Endothelial cell of umbilical vein (primary cell): ENCODE measurements at regions not wholly inside any gene's neighbourhood (a gene's known extent, or its start where the extent isn't known, plus 50 kb on each side); places are given as distances from the start of the nearest gene placed in this dataset.

ENCODE experiments used
- BruUV-seq: library from RNA; stranded (reverse); fragments of 400-500 nt; replicated peaks from 2 replicates; lab custom pipeline; 2021; lab: Mats Ljungman, UMichigan
- CTCF ChIA-PET: fragments of 300-600, 350-600 bp; sonication (Branson Sonifier 250); formaldehyde crosslinking; loops from one replicate; lab custom pipeline; 2021; ENCODE audit warnings: antibody characterized with exemption, inconsistent platforms; lab: Charles Lee
- POLR2A ChIA-PET: fragments of 300-600, 350-600 bp; sonication (Branson Sonifier 250); formaldehyde crosslinking; loops from one replicate; lab custom pipeline; 2021; ENCODE audit warnings: antibody characterized with exemption, inconsistent platforms; lab: Charles Lee
- DNase-seq: peaks from one replicate; pipeline ENCODE4 v3.0.0-alpha.2; 2011; ENCODE audit warnings: low read depth, low spot score
- FAIRE-seq: peaks from 2 replicates; lab custom pipeline; 2011; peaks lifted over from hg19 to GRCh38; lab: Jason Lieb, UNC
- H2AFZ ChIP-seq: 2 replicates; pipeline ENCODE4 v1.6.0; 2012; ENCODE audit warnings: low read depth, low read length, control low read depth, inconsistent platforms
- H3K27ac ChIP-seq: 2 replicates; pipeline ENCODE4 v1.5.1; 2011; ENCODE audit warnings: low read depth, mild to moderate bottlenecking, control low read depth, low read length, moderate library complexity; ENCODE audit not compliant: insufficient read depth
- H3K27me3 ChIP-seq, 2 experiments: 2 replicates each; pipeline versions ENCODE4 v1.6.0 to v1.6.1; 2011; ENCODE audit warnings: low read length in 2 of 2, mixed read lengths in 1 of 2; ENCODE audit not compliant: control insufficient read depth in 2 of 2, insufficient read depth in 2 of 2
- H3K36me3 ChIP-seq, 2 experiments: 2 replicates in 1 of 2; 3 replicates in 1 of 2; pipeline ENCODE4 v1.5.1; 2011; ENCODE audit warnings: low read length in 2 of 2, mild to moderate bottlenecking in 1 of 2, moderate library complexity in 1 of 2; ENCODE audit not compliant: control insufficient read depth in 2 of 2, insufficient read depth in 2 of 2; ENCODE audit errors: extremely low read depth in 1 of 2
- H3K4me1 ChIP-seq: 3 replicates; pipeline ENCODE4 v1.5.1; 2011; ENCODE audit warnings: mild to moderate bottlenecking, low read length; ENCODE audit not compliant: control insufficient read depth, insufficient read depth; ENCODE audit errors: extremely low read depth
- H3K4me2 ChIP-seq: 2 replicates; pipeline ENCODE4 v1.6.1; 2011; ENCODE audit warnings: low read length, control low read depth, mixed read lengths; ENCODE audit not compliant: insufficient read depth
- H3K4me3 ChIP-seq, 3 experiments: fragments of 200-600 bp in 1 of 3; sonication (generic), shearing (Covaris generic) in 1 of 3; replicated peaks in 1 of 3; 2 replicates each; pipeline ENCODE4 v1.5.1; 2011 to 2016; ENCODE audit warnings: control low read depth in 3 of 3, low read length in 3 of 3, mild to moderate bottlenecking in 2 of 3, inconsistent platforms in 1 of 3, low read depth in 1 of 3, moderate library complexity in 1 of 3; ENCODE audit not compliant: insufficient read depth in 1 of 3
- H3K79me2 ChIP-seq: 2 replicates; pipeline ENCODE4 v1.6.0; 2012; ENCODE audit warnings: low read length, inconsistent platforms; ENCODE audit not compliant: control insufficient read depth, insufficient read depth
- H3K9ac ChIP-seq: replicated peaks from 2 replicates; pipeline ENCODE3; 2011; ENCODE audit warnings: low read length, control low read depth; ENCODE audit not compliant: insufficient read depth; ENCODE audit errors: extremely low read depth
- H3K9me1 ChIP-seq: replicated peaks from 3 replicates; pipeline ENCODE4 v1.6.0; 2011; ENCODE audit warnings: mild to moderate bottlenecking, low read length; ENCODE audit not compliant: control insufficient read depth, insufficient read depth; ENCODE audit errors: extremely low read depth
- H3K9me3 ChIP-seq: replicated peaks from 2 replicates; pipeline ENCODE4 v1.5.1; 2012; ENCODE audit warnings: low read length, inconsistent platforms; ENCODE audit not compliant: control insufficient read depth, insufficient read depth
- H4K20me1 ChIP-seq: replicated peaks from 2 replicates; pipeline ENCODE3; 2011; ENCODE audit warnings: mild to moderate bottlenecking, low read length; ENCODE audit not compliant: control insufficient read depth, insufficient read depth; ENCODE audit errors: extremely low read depth
- CTCF ChIP-seq, 2 donors: IDR thresholded peaks; 1 replicate in 1 of 2; 2 replicates in 1 of 2; pipeline ENCODE4 v1.5.1; 2011; ENCODE audit warnings: low read length in 2 of 2, mild to moderate bottlenecking in 2 of 2, moderate library complexity in 2 of 2, control low read depth in 1 of 2, inconsistent platforms in 1 of 2, low read depth in 1 of 2; ENCODE audit not compliant: insufficient read depth in 1 of 2; ENCODE audit errors: extremely low read depth in 1 of 2
- EZH2 ChIP-seq: IDR thresholded peaks from 2 replicates; pipeline ENCODE4 v1.6.1; 2012; ENCODE audit warnings: borderline replicate concordance, low read depth, mild to moderate bottlenecking, moderate library complexity, low read length, inconsistent platforms; ENCODE audit not compliant: severe bottlenecking
- FOS ChIP-seq: IDR thresholded peaks from 2 replicates; pipeline ENCODE4 v1.6.1; 2011; ENCODE audit warnings: mild to moderate bottlenecking, low read length, moderate library complexity, borderline replicate concordance; ENCODE audit not compliant: insufficient read depth
- GATA2 ChIP-seq: IDR thresholded peaks from 2 replicates; pipeline ENCODE4 v1.7.0; 2011; ENCODE audit warnings: low read depth, mild to moderate bottlenecking, moderate library complexity, mixed read lengths, low read length; ENCODE audit not compliant: insufficient read length, insufficient read depth
- JUN ChIP-seq: IDR thresholded peaks from 2 replicates; pipeline ENCODE4 v1.6.1; 2011; ENCODE audit warnings: borderline replicate concordance, low read depth; ENCODE audit not compliant: insufficient read length, insufficient read depth
- MAX ChIP-seq: IDR thresholded peaks from 2 replicates; pipeline ENCODE4 v1.6.1; 2011; ENCODE audit not compliant: insufficient read depth, insufficient read length
- MYC ChIP-seq: IDR thresholded peaks from one replicate; pipeline ENCODE4 v1.6.1; 2011; ENCODE audit warnings: mild to moderate bottlenecking, low read depth, low read length
- POLR2A ChIP-seq: IDR thresholded peaks from 2 replicates; pipeline ENCODE4 v1.6.1; 2012; ENCODE audit warnings: low read depth, mild to moderate bottlenecking, control low read depth, low read length
- POLR2AphosphoS5 ChIP-seq: IDR thresholded peaks from 2 replicates; pipeline ENCODE4 v1.6.1; 2012; ENCODE audit warnings: low read depth, mild to moderate bottlenecking, control low read depth, low read length, moderate library complexity; ENCODE audit not compliant: insufficient read depth
- dilution Hi-C: fragments of 300-500 bp; cut with MboI; formaldehyde crosslinking; loops from one replicate; pipeline ENCODE4 v1.15.0; 2019; ENCODE audit warnings: low sequenced_read_pairs; ENCODE audit not compliant: extremely low pct_ligation_motif_present
- intact Hi-C: fragments of 100-400 bp; cut with micrococcal nuclease; formaldehyde crosslinking; loops from one replicate; pipeline ENCODE4 v1.10.0; 2022

- H3K27ac ChIP-seq: no peak overlapping the region
- no peaks in the 10 kb centered on the region for H3K36me3 ChIP-seq
- no peak overlapping the region for H2AFZ ChIP-seq
- H3K4me2 ChIP-seq: no peak overlapping the region
- H3K9me3 ChIP-seq: no peaks in the 10 kb centered on the region
- DNase-seq (no peak), FAIRE-seq (no peak)
- intact Hi-C loops (no loop called here), dilution Hi-C loops (no loop called here)
- H4K20me1 ChIP-seq: no peaks in the 10 kb centered on the region
- CTCF ChIA-PET: interaction anchor here (0.8 to 1.9 kb wide), 2 partner anchors 34 kb away, joined by 3 to 5 read pairs; no protein-coding TSS in a partner anchor
- POLR2A ChIA-PET: no interaction called here
- no peaks in the 10 kb centered on the region for H3K9me1 ChIP-seq
- no peaks in the 10 kb centered on the region for H3K27me3 ChIP-seq
- no TSS peak for BruUV-seq
- TF ChIP-seq MYC (no peak), POLR2AphosphoS5 (no peak), POLR2A (no peak), CTCF (IDR thresholded peaks at IDR 0.05; ENCODE audit: extremely low read depth in 1 of 2, insufficient read depth in 1 of 2, low read depth in 1 of 2, low read length in 2 of 2) (no peak), JUN (no peak), GATA2 (no peak), EZH2 (no peak), MAX (no peak), FOS (no peak)
- no peak overlapping the region for H3K9ac ChIP-seq
- peaks cover 17% of the 10 kb centered on the region for H3K79me2 ChIP-seq
- no peak overlapping the region for H3K4me3 ChIP-seq
- H3K4me1 ChIP-seq: peaks cover 33% of the 10 kb centered on the region
Observed at GRCh38 chr17:77395501-77396048, 254.8 kb downstream of the SEC14L1 start.
